NCI-H1092 treated with DMSO at 0.1 percent for 48 hours (cell line): ENCODE measurements at regions not wholly inside any gene's neighbourhood (a gene's known extent, or its start where the extent isn't known, plus 50 kb on each side); places are given as distances from the start of the nearest gene placed in this dataset.

Experiments
- DNase-seq: peaks from one replicate; lab custom pipeline; 2025; lab: John Stamatoyannopoulos, UW

- no peak for DNase-seq
Observed at GRCh38 chr3:181859518-181859917, 147.8 kb downstream of the SOX2 start.

DNA sequence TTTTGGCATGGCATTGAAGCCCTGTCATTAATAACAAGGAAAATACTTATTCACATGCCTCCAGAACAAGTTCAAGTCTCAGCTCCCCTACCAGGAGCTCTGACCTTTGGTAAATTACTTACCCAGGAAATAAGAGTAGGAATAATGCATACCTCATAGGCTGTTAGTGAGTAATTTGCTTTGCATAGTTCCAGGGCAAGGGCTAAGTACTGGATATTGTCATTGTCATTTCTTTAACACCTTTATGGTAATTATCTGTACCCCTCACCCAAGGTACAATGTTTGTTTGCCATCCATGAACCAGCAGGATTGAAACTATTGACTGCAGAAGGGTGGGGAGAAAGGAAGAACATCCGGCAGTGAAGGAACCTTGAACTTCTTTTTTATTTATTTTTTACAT lies 148.5 kb downstream of the SOX2 start:
- DNase-seq: no peak

DNA sequence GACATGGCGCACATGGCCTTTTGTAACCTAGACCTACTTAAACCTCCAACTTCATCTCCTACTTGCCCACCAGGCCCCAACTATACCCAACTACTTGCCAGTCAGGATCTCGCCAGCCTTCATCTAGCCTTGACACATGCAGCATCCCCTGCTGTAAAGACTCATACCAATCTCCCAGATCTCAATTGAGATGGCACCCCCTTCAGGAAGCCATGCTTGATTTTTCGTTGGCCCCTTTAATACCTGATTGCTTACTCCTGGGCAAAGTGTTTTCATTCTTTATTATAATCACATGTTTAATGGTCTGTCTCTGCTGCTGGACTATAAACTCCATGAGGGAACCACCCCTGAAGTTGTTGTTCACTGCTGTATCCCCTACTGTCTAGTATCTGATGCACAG lies 150.8 kb downstream of the SOX2 start:
- no peak for DNase-seq

DNA sequence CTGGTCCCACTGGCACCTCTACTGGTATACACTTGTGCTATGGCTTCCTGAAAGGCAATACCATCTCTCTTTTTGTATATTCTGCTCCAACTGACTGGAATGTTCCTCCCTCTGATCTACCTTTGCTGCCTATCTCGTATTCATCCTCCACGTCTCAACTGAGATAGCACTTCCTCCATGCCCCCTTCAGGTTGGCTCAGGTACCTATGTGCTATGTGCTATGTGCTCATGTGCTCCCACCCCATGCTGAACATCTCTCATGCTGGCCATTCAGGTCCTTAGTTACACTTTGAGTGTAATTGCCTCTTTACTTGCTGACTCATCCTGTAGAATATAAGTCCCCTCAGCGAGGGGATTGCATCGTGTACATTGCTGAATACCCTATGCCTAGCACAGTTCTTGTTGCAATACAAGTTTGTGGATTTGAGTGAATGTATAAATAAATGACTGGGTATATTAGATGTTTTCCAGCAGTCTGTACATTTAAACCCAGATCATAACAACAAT lies 156.9 kb downstream of the SOX2 start:
- DNase-seq: no peak

- no peak for DNase-seq
Observed at GRCh38 chr3:181872887-181873286, 161.2 kb downstream of the SOX2 start.

DNA sequence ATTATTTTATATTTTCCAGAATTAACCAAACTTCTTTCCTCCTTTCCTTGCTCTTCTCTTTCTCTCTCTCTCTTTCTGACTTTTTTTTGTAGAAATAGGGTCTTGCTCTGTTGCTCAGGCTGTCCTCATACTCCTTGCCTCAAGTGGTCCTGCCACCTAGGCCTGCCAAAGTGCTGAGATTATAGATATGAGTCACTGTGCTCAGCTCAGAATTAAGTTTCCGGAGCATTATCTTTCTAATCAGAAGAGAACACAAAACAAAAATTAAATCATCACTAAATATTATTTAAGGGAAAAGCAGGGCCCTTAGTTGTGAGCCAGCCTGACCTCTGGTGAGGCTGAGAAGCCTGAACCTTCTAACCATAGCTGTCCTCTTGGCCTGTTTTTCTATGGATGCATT lies 168.2 kb downstream of the SOX2 start:
- DNase-seq: no peak

DNA sequence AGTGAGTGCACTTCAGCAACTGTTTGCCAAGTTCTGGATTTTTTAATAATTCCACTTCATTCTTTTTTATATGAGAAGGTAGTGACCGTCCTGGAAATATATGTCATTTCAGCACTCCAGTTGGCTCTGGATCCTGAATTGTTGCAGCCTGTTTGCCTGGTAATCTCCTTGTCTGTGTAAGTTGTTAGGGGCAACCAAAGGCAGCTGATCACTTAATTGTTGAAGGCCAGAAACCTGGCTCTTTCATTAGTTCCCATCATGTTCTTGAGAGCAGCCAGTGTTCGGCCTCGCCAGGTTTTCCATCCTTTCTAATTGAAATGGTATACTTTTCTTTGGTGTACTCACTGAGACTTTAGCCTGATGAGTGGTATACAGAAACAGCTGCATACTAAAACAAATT lies 168.6 kb downstream of the SOX2 start:
- peak; percentile 65 for DNase-seq

GRCh38 chr3:181881749-181882148 lies 170.0 kb downstream of the SOX2 start:
- no peak for DNase-seq

- no peak for DNase-seq
Observed at GRCh38 chr3:181885868-181886630, 174.3 kb downstream of the SOX2 start.

- DNase-seq: no peak
Observed at GRCh38 chr3:181886676-181887075, 175.0 kb downstream of the SOX2 start.

GRCh38 chr3:181887685-181888084 lies 176.0 kb downstream of the SOX2 start:
- no peak for DNase-seq

DNA sequence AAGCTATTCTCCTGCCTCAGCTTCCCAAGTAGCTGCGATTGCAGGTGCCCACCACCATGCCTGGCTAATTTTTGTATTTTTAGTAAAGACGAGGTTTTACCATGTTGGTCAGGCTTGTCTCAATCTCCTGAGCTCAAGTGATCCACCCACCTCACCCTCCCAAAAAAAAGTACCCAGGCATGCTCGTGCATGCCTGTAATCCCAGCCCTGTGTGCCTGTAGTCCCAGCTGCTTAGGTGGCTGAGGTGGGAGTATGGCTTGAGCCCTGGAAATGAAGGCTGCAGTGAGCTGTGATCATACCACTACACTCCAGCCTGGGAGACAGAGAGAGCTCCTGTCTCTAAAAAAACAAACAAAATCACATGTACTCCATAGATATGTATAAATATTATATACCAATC lies 176.5 kb downstream of the SOX2 start:
- DNase-seq: no peak

DNA sequence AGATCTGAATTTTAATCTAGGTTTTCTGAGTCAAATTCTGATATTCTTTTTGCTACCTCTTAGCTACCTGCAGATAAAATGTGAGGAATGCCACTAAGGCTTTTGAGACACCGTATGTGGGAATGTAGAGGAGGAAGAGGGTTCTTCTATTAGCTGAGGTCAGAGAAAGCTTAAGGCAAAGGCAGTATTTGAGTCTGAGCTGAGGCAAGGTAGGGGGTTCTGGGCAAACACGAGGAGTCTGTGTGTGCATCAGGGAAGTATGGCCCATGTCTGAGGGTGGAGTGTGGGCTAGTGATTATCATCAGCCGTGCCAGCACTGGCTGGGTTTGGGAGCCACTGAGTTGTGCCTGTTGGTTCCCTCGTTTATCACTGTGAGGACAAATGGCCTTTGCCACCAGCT lies 181.1 kb downstream of the SOX2 start:
- no peak for DNase-seq

GRCh38 chr3:181896605-181897004 lies 184.9 kb downstream of the SOX2 start:
- no peak for DNase-seq

DNA sequence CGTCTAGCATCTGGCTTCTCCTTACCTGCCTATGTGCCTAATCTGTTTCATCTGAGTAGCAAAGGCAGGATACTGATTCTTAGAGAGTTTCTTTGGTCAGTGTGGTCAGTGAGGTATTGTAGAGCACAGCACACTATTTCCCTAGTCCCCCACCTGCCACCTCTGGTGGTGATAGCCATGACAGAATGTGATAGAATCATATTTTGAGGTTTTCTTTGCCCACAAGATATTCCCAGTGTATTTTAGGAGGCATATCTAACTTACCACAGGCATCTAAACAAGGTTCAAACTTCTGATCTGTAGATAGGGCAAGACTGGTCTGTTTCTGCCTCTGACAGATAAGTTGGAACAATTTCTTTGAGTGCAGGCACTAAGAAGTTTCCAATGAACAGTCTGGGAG lies 188.0 kb downstream of the SOX2 start:
- DNase-seq: no peak

DNA sequence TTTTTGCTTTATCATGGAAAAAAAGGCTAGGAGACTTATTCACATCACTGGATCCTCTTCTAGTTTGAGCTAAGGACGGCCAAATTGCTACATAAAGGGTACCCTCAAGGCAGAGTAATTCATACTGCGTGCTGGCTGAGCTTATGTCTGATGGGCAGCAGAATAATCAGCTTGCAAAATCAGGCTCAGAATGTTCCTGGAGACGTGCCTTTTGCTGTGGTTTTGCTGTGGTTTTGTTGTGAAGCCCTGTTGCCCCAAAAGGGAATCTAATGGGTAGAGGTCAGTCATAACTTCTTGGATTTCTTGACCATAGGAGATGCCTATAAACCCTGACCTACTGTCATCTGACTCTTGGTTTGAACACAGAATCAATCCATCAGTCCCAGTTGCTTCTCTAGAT lies 189.9 kb downstream of the SOX2 start:
- DNase-seq: no peak

DNA sequence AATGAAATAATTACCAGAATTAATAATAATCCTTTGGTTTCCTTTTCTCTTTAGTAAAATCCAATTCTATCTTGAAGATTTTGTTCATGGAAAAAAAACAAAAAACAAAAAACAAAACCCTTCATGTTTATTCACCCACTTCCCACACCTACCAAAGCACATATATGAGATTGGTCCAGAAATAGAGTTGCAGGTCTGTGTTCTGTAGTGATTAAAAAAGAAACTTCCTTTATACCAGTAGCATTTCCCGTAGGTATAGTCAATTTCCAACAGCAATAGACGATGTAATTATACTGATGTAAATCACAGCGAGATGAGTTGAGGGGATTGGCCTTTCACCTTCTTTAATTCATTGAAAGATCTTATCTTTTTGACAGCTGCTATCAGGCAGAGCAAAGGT lies 194.6 kb downstream of the SOX2 start:
- no peak for DNase-seq

GRCh38 chr3:181909241-181909640 lies 197.5 kb downstream of the SOX2 start:
- no peak for DNase-seq

GRCh38 chr3:181912384-181912783 lies 200.7 kb downstream of the SOX2 start:
- no peak for DNase-seq

DNA sequence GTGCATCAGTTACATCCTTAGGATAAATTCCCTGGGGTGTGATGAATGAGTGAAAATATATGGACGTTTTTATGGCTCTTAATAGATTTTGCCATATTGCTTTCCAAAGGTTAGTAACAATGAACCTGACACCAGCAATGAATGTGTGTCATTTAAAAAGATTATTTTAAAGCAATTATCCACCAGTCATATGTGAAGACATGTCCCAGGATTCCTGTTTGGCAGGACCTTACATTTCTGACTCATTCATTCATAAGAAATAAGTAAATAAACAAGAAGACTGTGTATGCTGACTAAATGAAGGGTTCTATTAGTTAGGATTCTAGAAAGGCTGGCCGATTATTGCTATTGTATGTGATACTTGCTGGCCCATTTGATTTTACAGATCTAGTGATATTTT lies 201.5 kb downstream of the SOX2 start:
- no peak for DNase-seq

- DNase-seq: no peak
Observed at GRCh38 chr3:181915551-181915950, 203.8 kb downstream of the SOX2 start.

- no peak for DNase-seq
Observed at GRCh38 chr3:181916013-181916412, 204.3 kb downstream of the SOX2 start.

DNA sequence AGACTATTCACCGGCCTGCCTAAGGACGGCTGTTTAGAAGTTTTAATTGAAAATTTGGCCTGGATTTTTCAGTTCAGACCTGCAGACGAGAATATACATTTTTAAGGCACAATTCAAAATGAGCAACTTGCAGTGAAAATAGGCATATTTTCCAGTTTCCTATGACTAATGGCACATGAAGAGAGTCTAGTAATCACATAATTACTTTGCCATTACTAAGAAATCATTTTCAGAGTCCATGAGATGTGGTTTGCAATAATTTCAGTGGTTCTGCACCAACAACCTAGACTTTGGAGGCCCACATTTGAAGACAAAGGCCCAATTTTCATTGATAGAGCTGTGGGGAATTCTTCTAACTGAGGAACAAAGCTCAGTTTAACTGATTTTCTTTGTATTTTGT lies 205.3 kb downstream of the SOX2 start:
- DNase-seq: no peak

- DNase-seq: no peak
Observed at GRCh38 chr3:181919375-181919774, 207.7 kb downstream of the SOX2 start.
